ENCODE measurements at regions not wholly inside any gene's neighbourhood (a gene's known extent, or its start where the extent isn't known, plus 50 kb on each side); places are given as distances from the start of the nearest gene placed in this dataset.
"Not testable (repeated sequence)": the region's sequence is repeated elsewhere in the genome, so short reads cannot be mapped to it uniquely, and the experiment has no call there.

DNA sequence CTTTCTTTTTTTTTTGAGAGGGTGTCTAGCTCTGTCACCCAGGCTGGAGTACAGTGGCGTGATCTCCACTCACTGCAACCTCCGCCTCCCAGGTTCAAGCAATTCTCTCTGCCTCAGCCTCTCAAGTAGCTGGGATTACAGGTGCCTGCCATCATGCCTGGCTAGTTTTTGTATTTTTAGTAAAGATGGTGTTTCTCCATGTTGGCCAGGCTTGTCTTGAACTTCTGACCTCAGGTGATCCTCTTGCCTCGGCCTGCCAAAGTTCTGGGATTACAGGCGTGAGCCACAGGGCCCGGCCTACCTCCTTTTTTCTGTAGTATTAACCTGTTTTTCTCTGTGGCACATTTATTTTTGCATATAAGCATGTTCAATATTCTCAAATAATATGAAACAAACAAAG is 90.1 kb upstream of the PNPT1 start:
- intact Hi-C loops (cut with DNase I, micrococcal nuclease); CTCF ChIA-PET; H3K4me1 Mint-ChIP-seq; H3K9me3 Mint-ChIP-seq (ENCODE audit: low read depth); H3K27ac Mint-ChIP-seq; H3K27me3 Mint-ChIP-seq; DNase-seq; ATAC-seq; H3K36me3 Mint-ChIP-seq (ENCODE audit: low read depth); H3K4me3 Mint-ChIP-seq: not testable (repeated sequence)
- POLR2A ChIA-PET = interaction anchor here (0.6 kb wide), 1 partner anchor 1942 kb away, joined by 7 read pairs; no protein-coding TSS in a partner anchor

DNA sequence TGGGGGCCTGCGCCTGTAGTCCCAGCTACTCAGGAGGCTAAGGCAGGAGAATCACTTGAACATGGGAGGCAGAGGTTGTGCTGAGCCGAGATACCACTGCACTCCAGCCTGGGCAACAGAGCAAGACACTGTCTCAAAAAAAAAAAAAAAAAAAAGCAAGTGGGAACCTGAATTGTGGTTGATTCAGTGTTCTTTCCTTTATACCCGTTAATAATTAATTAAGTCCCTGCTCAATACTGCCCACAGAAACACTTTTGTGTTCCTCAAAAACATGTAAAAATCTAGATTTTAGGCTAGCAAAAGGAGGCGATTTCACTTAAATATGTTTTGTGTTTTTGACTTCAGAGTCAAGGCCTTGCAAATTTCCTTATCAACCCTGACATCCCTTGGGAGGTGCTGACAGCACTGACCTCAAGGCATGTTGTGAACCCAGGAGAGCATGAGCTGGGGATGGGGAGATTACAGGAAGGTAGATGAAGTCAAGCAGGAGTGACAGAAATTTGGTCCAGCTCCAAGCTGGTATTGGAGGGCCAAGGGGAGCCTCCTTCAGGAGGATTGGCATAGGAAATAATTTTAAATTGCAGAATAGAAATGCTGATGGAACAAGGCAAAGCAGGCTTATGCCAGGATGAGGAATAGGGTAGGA is 89.0 kb upstream of the PNPT1 start:
- intact Hi-C loops (cut with DNase I, micrococcal nuclease) = no loop called here
- no peak overlapping the region for H3K4me3 Mint-ChIP-seq
- no peaks in the 10 kb centered on the region for H3K36me3 Mint-ChIP-seq (ENCODE audit: low read depth)
- POLR2A ChIA-PET = interaction anchor here (0.6 kb wide), 1 partner anchor 1943 kb away, joined by 7 read pairs; no protein-coding TSS in a partner anchor
- H3K27ac Mint-ChIP-seq = no peak overlapping the region
- H3K27me3 Mint-ChIP-seq = peaks cover 6% of the 10 kb centered on the region
- DNase-seq (no peak), ATAC-seq (no peak)
- no peaks in the 10 kb centered on the region for H3K4me1 Mint-ChIP-seq
- CTCF ChIA-PET = interaction anchor here (0.6 kb wide), 1 partner anchor 228 kb away, joined by 3 read pairs; no protein-coding TSS in a partner anchor
- H3K9me3 Mint-ChIP-seq (ENCODE audit: low read depth) = no peaks in the 10 kb centered on the region

DNA sequence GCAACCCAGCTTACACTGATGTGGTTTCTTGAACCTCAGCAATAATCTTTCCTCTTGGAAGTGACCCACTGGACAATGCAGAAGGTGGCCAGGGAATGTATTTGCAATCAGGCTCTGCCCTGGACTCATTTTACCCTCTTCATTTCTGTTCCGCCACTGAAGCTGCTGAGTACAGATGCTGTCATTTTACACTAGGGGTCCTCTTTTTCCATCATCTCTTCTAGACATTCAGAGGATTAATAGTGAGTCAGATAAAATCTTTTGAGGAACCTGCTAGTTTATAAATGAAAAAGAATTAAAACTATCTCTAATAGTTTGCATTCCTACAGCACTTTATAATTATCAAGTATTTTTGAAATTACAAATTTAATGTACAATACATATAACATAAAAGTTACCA is 87.9 kb upstream of the PNPT1 start:
- Mint-ChIP-seq H3K4me1 (no peaks in the 10 kb centered on the region), H3K27ac (no peak overlapping the region), H3K27me3 (peaks cover 7% of the 10 kb centered on the region), H3K9me3 (ENCODE audit: low read depth) (no peaks in the 10 kb centered on the region), H3K4me3 (no peak overlapping the region), H3K36me3 (ENCODE audit: low read depth) (no peaks in the 10 kb centered on the region)
- CTCF ChIA-PET = no interaction called here
- ATAC-seq (no peak), DNase-seq (no peak)
- intact Hi-C loops (cut with DNase I, micrococcal nuclease) = no loop called here
- POLR2A ChIA-PET = no interaction called here

DNA sequence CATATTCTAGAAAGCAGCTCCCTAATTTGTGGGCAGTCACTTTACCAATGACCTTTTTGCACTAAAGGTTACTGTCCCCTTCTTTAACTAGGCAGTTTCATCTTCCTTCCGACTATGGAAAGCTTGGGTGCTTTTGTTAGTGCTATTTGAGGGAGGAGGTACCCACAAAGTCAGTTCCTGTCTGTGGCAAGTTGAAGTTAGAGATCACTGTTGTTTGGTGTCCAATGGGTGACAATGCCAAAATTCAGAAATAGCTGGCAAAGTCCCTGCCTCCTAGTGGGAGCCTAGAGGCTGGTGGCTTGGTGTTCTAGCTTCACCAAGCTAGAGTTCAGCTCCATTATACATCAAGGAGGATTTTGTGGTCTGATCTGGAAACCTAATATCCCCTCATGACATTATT is 87.1 kb upstream of the PNPT1 start:
- no peak overlapping the region for H3K27ac Mint-ChIP-seq
- no peak for ATAC-seq
- peaks cover 7% of the 10 kb centered on the region for H3K27me3 Mint-ChIP-seq
- ChIA-PET CTCF (no interaction called here), POLR2A (no interaction called here)
- DNase-seq = no peak
- intact Hi-C loops (cut with DNase I, micrococcal nuclease) = no loop called here
- no peaks in the 10 kb centered on the region for H3K9me3 Mint-ChIP-seq (ENCODE audit: low read depth)
- no peaks in the 10 kb centered on the region for H3K4me1 Mint-ChIP-seq
- H3K4me3 Mint-ChIP-seq = no peak overlapping the region
- no peaks in the 10 kb centered on the region for H3K36me3 Mint-ChIP-seq (ENCODE audit: low read depth)

DNA sequence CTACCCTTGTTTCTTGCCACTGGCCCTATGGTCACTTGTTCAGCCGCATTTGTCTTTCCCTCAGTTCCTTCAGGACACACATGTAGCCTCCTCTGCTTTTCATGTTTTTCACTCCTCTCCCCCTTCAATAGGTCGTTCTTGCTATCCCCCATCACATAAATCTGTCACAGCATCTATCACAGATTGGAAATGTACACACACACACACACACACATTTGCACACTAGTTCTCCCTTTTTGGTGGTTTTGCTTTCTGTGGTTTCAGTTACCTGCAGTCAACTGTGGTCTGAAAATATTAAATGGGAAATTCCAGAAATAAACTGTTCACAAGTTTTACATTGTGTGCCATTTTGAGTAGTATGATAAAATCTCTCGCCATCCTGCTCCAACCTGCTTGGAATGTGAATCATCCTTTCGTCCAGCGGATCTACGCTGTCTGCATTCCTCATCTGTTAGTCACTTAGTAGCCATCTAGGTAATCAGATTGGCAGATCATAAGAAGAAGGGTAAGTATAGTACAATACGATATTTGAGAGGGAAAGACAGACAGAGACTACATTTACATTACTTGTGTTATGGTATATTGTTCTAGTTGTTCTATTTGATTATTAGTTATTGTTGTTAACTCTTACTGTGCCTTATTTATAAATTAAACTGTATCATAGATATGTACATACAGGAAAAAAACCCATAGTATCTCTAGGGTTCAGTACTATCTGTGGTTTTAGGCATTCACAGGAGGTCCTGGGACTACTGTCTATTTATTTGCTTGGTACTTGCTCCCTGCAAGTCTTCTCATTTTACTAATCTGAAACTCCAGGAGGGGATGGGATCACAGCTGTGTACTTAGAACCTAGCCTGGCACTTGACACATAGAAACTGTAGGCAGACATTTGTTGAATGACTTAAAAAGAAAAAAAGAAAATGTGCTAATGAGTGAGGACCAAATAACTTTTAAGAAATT is 86.1 kb upstream of the PNPT1 start:
- ATAC-seq (no peak), DNase-seq (no peak)
- Mint-ChIP-seq H3K36me3 (ENCODE audit: low read depth) (no peaks in the 10 kb centered on the region), H3K4me1 (no peaks in the 10 kb centered on the region), H3K27me3 (peaks cover 7% of the 10 kb centered on the region), H3K9me3 (ENCODE audit: low read depth) (no peaks in the 10 kb centered on the region), H3K27ac (no peak overlapping the region), H3K4me3 (no peak overlapping the region)
- intact Hi-C loops (cut with DNase I, micrococcal nuclease) = no loop called here
- ChIA-PET CTCF (no interaction called here), POLR2A (no interaction called here)

DNA sequence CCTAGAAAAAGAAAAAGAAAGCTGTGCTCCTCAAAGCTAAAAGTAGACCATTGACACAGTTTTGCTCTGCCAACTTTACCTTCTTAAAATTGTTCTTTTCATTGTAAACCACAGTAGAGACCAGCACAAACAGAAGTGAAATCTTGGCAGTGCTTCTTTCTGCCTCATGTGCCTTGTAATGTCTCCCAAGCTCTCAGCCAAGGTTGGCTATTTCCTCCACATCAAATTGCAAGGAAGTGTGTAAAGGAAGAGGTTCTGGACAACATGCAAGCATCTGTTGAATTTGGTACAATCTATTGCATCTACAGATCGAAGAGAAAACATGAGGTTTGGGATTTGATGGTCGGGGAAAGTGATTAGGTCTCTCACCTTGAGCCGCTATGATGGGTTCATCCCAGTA is 83.3 kb upstream of the PNPT1 start:
- no peak for ATAC-seq
- Mint-ChIP-seq H3K4me1 (no peaks in the 10 kb centered on the region), H3K9me3 (ENCODE audit: low read depth) (no peaks in the 10 kb centered on the region), H3K36me3 (ENCODE audit: low read depth) (no peaks in the 10 kb centered on the region), H3K4me3 (no peak overlapping the region), H3K27me3 (peaks cover 7% of the 10 kb centered on the region), H3K27ac (no peak overlapping the region)
- DNase-seq = no peak
- ChIA-PET CTCF (no interaction called here), POLR2A (no interaction called here)
- intact Hi-C loops (cut with DNase I, micrococcal nuclease) = no loop called here

DNA sequence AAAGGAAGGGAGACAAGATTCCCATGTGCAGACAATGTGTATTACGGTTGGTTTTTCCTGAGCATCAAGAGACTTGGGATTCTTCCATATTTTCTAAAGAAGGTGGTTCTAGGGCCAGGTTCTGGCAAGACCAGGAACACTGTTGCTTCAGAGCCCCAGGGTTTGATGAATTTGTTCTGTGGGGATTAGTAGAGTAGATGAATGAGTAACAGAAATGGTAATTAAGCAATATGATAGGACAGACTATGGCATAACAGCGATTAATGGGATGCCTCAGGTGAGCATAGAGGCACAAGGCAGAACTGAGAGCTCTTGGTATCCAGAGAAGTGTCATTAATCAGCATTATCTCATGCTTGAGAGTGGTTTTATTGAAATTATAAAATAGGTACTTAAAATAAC is 82.8 kb upstream of the PNPT1 start:
- no peak overlapping the region for H3K4me3 Mint-ChIP-seq
- no peaks in the 10 kb centered on the region for H3K4me1 Mint-ChIP-seq
- peaks cover 7% of the 10 kb centered on the region for H3K27me3 Mint-ChIP-seq
- ChIA-PET CTCF (no interaction called here), POLR2A (no interaction called here)
- ATAC-seq = no peak
- intact Hi-C loops (cut with DNase I, micrococcal nuclease) = no loop called here
- H3K9me3 Mint-ChIP-seq (ENCODE audit: low read depth) = no peaks in the 10 kb centered on the region
- H3K27ac Mint-ChIP-seq = no peak overlapping the region
- no peaks in the 10 kb centered on the region for H3K36me3 Mint-ChIP-seq (ENCODE audit: low read depth)
- no peak for DNase-seq

DNA sequence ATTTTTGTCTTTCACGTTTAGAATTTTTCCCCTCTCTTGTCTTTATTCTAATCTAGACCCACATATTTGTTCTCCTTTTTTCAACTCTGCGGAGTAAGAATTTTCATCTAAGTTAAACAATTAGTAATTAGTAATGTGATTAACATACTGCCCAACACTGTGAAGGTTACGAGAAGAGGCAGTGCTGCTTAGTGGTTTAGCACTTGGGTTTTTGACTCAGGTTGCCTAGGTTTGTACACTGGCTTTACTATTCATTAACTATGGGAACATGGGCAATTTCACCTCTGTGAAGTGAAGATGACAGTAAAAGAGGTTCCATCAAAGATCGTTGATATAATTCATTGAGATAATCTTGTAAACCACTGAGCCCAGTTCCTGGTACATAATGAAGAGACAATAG is 82.2 kb upstream of the PNPT1 start:
- ChIA-PET CTCF (no interaction called here), POLR2A (no interaction called here)
- intact Hi-C loops (cut with DNase I, micrococcal nuclease) = no loop called here
- Mint-ChIP-seq H3K4me1 (no peaks in the 10 kb centered on the region), H3K27me3 (peaks cover 7% of the 10 kb centered on the region), H3K36me3 (ENCODE audit: low read depth) (no peaks in the 10 kb centered on the region), H3K27ac (no peak overlapping the region), H3K4me3 (no peak overlapping the region), H3K9me3 (ENCODE audit: low read depth) (no peaks in the 10 kb centered on the region)
- ATAC-seq = no peak
- no peak for DNase-seq

DNA sequence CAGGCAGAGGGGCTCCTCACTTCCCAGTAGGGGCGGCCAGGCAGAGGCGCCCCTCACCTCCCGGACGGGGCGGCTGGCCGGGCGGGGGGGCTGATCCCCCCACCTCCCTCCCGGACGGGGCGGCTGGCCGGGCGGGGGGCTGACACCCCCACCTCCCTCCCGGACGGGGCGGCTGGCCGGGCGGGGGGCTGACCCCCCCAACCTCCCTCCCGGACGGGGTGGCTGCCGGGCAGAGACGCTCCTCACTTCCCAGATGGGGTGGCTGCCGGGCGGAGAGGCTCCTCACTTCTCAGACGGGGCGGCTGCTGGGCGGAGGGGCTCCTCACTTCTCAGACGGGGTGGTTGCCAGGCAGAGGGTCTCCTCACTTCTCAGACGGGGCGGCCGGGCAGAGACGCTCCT is 80.0 kb upstream of the PNPT1 start:
- CTCF ChIA-PET; H3K27ac Mint-ChIP-seq; H3K27me3 Mint-ChIP-seq; H3K4me1 Mint-ChIP-seq; ATAC-seq; POLR2A ChIA-PET; H3K36me3 Mint-ChIP-seq (ENCODE audit: low read depth); H3K4me3 Mint-ChIP-seq; H3K9me3 Mint-ChIP-seq (ENCODE audit: low read depth); DNase-seq; intact Hi-C loops (cut with DNase I, micrococcal nuclease): not testable (repeated sequence)

DNA sequence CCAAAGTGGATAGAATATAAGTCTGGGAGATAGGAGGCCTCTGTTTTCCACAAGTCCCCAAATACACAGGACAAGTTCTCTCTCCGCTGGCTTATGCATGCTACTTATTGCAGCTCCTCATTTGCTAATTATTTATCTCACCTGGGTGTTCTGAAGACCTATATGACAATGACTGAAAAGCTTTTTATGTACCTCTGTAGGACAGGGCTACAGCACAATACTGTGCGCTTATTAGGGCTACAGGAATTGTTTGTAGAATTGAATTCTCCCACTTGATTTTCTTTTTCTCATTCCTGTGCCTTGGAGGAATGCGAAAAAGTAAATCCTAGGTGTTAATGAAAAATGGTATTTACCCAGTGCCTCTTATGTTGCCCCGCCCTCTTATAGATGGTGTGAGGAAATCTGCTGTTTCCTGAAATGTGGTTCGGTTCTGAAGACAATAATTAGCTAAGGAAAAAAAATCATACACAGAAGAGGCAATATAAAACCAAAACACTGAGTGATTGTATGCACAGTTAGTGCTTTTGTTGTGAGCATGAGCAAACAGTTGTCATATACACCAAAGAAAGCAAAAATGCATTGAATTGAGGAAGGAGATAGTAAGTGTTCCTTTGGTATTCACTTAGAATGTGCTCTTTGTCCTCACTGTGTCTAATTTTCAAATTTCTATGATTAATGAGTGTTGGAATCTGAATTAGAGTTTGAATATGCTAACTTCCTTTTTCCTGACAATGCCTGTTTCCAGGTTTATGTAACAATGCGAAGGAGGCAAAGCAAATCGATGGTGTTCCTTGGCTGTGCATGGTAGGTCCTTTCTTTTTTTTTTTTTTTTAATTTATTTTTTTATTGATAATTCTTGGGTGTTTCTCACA is 78.7 kb upstream of the PNPT1 start:
- ChIA-PET POLR2A (no interaction called here), CTCF (no interaction called here)
- Mint-ChIP-seq H3K9me3 (ENCODE audit: low read depth) (no peaks in the 10 kb centered on the region), H3K4me3 (no peak overlapping the region), H3K36me3 (ENCODE audit: low read depth) (no peaks in the 10 kb centered on the region), H3K27ac (no peak overlapping the region), H3K27me3 (peaks cover 4% of the 10 kb centered on the region), H3K4me1 (no peaks in the 10 kb centered on the region)
- intact Hi-C loops (cut with DNase I, micrococcal nuclease) = no loop called here
- ATAC-seq = no peak
- no peak for DNase-seq

DNA sequence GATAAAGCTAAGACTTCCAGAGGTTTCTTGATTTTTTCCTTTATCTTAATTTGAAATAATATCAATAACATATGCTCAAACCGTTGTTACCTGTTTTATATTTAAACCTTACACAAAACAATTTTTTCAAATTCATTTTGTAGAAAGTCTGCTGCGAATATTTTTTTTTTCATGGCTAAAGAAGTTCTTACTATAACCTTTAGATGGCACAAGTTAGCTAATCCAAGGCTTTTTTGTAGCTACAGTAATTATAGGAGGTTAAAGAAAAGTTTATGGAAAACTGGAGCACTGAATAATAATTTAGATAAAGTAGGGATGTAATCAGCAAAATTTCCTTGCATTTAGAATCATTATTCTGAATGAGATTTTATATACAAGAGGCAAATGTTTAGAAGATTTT is 78.0 kb upstream of the PNPT1 start:
- CTCF ChIA-PET = interaction anchor here (0.6 kb wide), 1 partner anchor 262 kb away, joined by 3 read pairs; no protein-coding TSS in a partner anchor
- no peak overlapping the region for H3K27ac Mint-ChIP-seq
- peaks cover 3% of the 10 kb centered on the region for H3K27me3 Mint-ChIP-seq
- POLR2A ChIA-PET = no interaction called here
- DNase-seq (no peak), ATAC-seq (no peak)
- no peaks in the 10 kb centered on the region for H3K9me3 Mint-ChIP-seq (ENCODE audit: low read depth)
- no peaks in the 10 kb centered on the region for H3K36me3 Mint-ChIP-seq (ENCODE audit: low read depth)
- intact Hi-C loops (cut with DNase I, micrococcal nuclease) = no loop called here
- no peak overlapping the region for H3K4me3 Mint-ChIP-seq
- H3K4me1 Mint-ChIP-seq = no peaks in the 10 kb centered on the region
